ENCODE measurements at regions not wholly inside any gene's neighbourhood (a gene's known extent, or its start where the extent isn't known, plus 50 kb on each side); places are given as distances from the start of the nearest gene placed in this dataset.

DNA sequence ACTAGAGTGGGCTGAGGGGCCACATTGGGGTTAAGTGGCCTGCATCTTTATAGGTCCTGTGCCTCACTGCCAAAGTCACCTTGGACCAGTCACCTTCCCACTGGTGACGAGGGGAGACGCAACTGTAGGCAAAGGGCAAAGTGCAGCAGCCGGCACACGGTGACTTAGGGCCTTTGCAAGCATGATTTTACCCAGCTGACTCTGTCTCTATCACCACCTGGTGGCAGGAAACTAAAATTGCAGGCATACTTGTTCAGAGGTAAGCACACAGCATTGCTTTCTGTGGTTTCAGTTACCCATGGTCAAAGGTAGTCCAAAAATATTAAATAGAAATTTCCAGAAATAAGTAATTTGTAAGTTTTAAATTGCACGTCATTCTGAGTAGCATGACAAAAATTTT is 1164.4 kb downstream of the BRD1 start:
- peaks cover 0 to 10% (median 0%) of the 10 kb centered on the region in 3 donors for H3K36me3 ChIP-seq

DNA sequence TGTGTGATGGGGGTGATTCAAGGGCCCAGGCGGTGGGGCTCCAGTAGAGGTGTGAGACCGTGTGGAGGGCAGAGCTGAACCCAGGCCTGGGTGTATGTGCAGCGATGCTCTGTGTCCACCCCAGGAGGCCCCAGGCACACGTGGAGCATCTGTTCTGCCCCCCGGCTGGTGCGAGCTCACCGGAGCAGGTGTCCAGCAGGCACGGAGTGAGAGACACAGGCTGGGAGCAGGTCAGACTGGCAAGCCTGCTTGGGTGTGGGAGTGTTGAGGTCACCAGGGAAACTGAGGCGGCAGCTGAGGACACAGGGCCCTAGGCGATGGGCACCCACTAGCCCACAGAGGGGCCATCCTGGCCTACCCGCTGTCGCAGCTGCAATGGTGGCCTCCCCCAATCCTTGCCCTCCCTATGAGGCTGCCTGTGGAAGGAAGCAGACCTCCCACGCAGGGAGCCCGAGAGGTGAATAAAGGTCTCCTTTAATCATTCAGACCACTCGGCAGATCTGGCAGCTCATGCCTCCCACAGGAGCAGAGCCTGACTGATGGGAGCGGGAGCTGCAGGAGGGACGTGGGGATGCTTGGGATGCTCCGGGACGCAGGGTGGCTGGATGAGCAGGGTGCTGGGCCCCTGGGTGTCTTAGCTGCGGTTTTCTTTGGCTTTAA is 1165.1 kb downstream of the BRD1 start:
- WGBS, 2 donors, result 71 to 80% methylated on average over 19 to 20 of the region's 20 CpGs
- Histone ChIP-seq H3K9me3 (peaks cover 0 to 17% (median 0%) of the 10 kb centered on the region in 4 donors), H3K27ac (no peak overlapping the region), H3K36me3 (peaks cover 0 to 15% (median 0%) of the 10 kb centered on the region in 3 donors), H3K4me3 (no peak overlapping the region), H3K27me3 (no peaks in the 10 kb centered on the region), H3K4me1 (peaks cover 0 to 39% (median 0%) of the 10 kb centered on the region in 4 donors)
- no peak for TF ChIP-seq POLR2A (IDR thresholded peaks at IDR 0.05)
- no peak for TF ChIP-seq EP300 (IDR thresholded peaks at IDR 0.05)
- TF ChIP-seq, protein P1, sequence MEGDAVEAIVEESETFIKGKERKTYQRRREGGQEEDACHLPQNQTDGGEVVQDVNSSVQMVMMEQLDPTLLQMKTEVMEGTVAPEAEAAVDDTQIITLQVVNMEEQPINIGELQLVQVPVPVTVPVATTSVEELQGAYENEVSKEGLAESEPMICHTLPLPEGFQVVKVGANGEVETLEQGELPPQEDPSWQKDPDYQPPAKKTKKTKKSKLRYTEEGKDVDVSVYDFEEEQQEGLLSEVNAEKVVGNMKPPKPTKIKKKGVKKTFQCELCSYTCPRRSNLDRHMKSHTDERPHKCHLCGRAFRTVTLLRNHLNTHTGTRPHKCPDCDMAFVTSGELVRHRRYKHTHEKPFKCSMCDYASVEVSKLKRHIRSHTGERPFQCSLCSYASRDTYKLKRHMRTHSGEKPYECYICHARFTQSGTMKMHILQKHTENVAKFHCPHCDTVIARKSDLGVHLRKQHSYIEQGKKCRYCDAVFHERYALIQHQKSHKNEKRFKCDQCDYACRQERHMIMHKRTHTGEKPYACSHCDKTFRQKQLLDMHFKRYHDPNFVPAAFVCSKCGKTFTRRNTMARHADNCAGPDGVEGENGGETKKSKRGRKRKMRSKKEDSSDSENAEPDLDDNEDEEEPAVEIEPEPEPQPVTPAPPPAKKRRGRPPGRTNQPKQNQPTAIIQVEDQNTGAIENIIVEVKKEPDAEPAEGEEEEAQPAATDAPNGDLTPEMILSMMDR (IDR thresholded peaks at IDR 0.05), result no peak
- no peak for DNase-seq (ENCODE audit: low spot score in 2 of 2)

More for the DNA sequence above, 1164.4 kb downstream of the BRD1 start:
- no peak overlapping the region for H3K4me3 ChIP-seq
- WGBS, 2 donors, result 72 to 78% methylated on average over 5 of the region's 5 CpGs
- TF ChIP-seq EP300 (IDR thresholded peaks at IDR 0.05), result no peak
- no peak for TF ChIP-seq POLR2A (IDR thresholded peaks at IDR 0.05)
- TF ChIP-seq, protein P1 (IDR thresholded peaks at IDR 0.05), result no peak
- peaks cover 0 to 39% (median 0%) of the 10 kb centered on the region in 4 donors for H3K4me1 ChIP-seq
- no peak for DNase-seq (ENCODE audit: low spot score in 2 of 2)
- H3K9me3 ChIP-seq, result peaks cover 0 to 17% (median 0%) of the 10 kb centered on the region in 4 donors
- no peak overlapping the region for H3K27ac ChIP-seq
- no peaks in the 10 kb centered on the region for H3K27me3 ChIP-seq

DNA sequence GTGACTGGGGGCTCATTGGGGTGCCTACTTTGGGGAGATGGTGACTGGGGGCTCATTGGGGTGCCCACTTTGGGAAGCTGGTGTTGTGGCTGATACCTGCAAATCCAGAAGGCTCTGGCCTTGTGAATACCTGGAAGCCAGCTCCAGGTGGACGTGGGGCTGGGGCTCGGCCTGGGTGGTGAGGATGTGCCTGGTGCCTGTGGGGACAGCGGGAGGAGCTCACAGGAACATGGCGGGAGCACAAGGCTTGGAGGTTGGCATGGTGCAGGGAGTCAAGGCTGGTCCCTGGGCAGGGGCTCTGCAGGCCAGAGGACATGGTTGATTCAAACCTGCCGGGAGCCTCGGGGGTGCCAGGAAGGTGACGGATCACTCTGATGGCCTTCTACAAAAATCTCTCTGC is 1165.7 kb downstream of the BRD1 start:
- TF ChIP-seq EP300 (IDR thresholded peaks at IDR 0.05), result no peak
- WGBS, 2 donors, result 76 to 99% methylated on average over 7 of the region's 7 CpGs
- no peak for DNase-seq (ENCODE audit: low spot score in 2 of 2)
- Histone ChIP-seq H3K36me3 (peaks cover 0 to 17% (median 0%) of the 10 kb centered on the region in 3 donors), H3K9me3 (peaks cover 0 to 17% (median 0%) of the 10 kb centered on the region in 4 donors), H3K4me3 (no peak overlapping the region), H3K27ac (no peak overlapping the region), H3K27me3 (no peaks in the 10 kb centered on the region), H3K4me1 (peaks cover 0 to 36% (median 0%) of the 10 kb centered on the region in 4 donors)

DNA sequence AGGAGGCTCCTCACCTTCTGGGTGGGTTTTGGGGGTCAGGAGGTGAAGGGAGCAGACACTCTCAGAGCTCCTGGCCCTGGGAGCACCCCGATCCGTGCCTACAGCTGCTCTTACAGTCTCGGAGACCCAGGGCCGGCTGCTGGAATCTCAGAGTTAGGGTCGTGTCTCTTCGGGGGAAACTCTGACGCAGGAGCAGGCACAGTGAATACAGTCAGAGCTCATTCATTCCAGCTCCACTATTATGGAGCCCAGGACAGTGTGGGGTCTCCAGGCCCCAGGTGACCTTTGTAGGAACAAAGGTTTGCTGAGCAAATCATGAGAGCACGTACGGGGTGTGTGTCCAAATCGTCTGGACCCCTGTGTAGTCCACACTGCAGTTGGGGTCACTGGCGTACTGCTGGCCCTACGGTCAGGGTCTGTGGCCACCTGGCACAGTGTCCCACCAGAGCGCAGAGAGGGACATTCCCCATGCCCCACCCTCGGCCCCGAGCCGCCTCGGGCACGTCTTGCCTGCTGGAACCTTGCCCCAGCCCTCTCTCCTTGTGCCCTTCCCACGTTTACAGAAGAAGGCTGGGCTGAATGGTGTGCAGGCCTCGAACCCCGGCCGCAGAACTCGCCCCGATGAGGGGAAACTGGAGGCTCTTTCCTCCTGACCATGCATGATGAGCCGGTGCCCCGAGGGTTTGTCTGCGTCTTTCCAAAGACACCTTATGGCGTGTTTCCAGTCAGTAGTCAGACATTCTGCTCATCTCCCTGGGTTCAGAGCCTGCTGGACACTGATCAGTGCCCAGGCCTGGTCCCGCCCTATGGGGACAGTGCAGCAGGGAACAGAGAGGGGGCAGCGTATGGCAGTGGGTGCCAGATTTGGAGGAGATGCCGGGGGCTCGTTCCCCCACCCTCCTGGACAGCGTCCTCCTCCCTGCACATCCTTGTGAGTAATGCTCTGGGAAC is 1166.6 kb downstream of the BRD1 start:
- DNase-seq (ENCODE audit: low spot score in 2 of 2), result no peak
- Histone ChIP-seq H3K4me1 (peaks cover 0 to 32% (median 0%) of the 10 kb centered on the region in 4 donors), H3K27ac (peak overlapping the region in 2 of 4 donors; percentile 4 to 46), H3K36me3 (peaks cover 0 to 17% (median 0%) of the 10 kb centered on the region in 3 donors), H3K4me3 (no peak overlapping the region), H3K9me3 (peaks cover 0 to 17% (median 0%) of the 10 kb centered on the region in 4 donors), H3K27me3 (no peaks in the 10 kb centered on the region)
- TF ChIP-seq EP300 (IDR thresholded peaks at IDR 0.05) (no peak), POLR2A (IDR thresholded peaks at IDR 0.05) (no peak)
- TF ChIP-seq, protein P1 (IDR thresholded peaks at IDR 0.05), result no peak
- 46 to 56% methylated on average over 26 to 27 of the region's 33 CpGs for WGBS, 2 donors

DNA sequence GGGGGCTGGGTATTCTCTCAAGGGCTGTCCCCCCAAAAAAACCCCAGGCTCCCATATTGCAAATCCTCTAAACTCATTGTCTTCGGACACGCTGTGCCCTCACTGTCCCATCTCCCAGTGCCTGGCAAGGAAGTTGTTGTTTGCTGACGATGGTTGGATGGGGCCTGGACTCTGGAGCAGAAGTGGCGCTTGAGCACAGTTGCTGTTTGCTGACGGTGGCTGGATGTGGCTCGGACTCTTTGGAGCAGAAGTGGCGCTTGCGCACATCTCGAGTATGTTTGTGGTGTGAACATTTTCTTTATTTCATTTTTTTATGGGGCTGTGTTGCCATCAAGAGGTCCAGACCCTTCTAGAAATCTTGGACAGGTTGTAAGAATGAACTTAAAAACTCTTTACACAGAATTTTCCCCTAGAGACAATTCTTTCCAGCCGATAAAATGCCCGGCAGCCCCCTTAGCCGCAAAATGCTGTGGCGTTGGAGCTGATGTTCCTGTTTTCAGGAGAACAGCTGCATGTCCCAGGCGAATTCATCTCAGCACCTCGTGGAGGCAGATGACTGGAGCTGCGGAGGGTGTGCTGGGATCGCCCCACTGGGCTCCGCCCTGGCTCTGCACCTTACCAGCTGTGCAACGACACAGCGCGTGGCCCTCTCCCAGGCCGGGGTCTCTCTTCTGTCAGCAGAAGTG is 1167.4 kb downstream of the BRD1 start:
- Histone ChIP-seq H3K4me1 (peaks cover 0 to 33% (median 0%) of the 10 kb centered on the region in 4 donors), H3K27ac (peak overlapping the region in 1 of 4 donors; percentile 46), H3K36me3 (peaks cover 0 to 17% (median 0%) of the 10 kb centered on the region in 3 donors), H3K4me3 (no peak overlapping the region), H3K9me3 (peaks cover 0 to 17% (median 0%) of the 10 kb centered on the region in 4 donors), H3K27me3 (no peaks in the 10 kb centered on the region)
- no peak for TF ChIP-seq POLR2A (IDR thresholded peaks at IDR 0.05)
- TF ChIP-seq, protein P1 (IDR thresholded peaks at IDR 0.05), result no peak
- no peak for TF ChIP-seq EP300 (IDR thresholded peaks at IDR 0.05)
- no peak for DNase-seq (ENCODE audit: low spot score in 2 of 2)
- 50 to 54% methylated on average over 22 of the region's 22 CpGs for WGBS, 2 donors

Data from tibial nerve (tissue), 4 donors.